GM21390 (cell line): ENCODE measurements at regions not wholly inside any gene's neighbourhood (a gene's known extent, or its start where the extent isn't known, plus 50 kb on each side); places are given as distances from the start of the nearest gene placed in this dataset.

Experiments
- ATAC-seq: cut with Tn5 transposase; IDR thresholded peaks from one replicate; pipeline ENCODE4 v1.9.1; 2021; ENCODE audit not compliant: unreplicated experiment

GRCh38 chr6:95071464-95071863 is 505.9 kb upstream of the MANEA start:
- no peak for ATAC-seq

- no peak for ATAC-seq
Observed at GRCh38 chr6:95078457-95078856, 498.9 kb upstream of the MANEA start.

- ATAC-seq: no peak
Observed at GRCh38 chr6:95081231-95081630, 496.1 kb upstream of the MANEA start.

GRCh38 chr6:95081949-95082348 is 495.4 kb upstream of the MANEA start:
- no peak for ATAC-seq

- ATAC-seq: no peak
Observed at GRCh38 chr6:95083506-95083905, 493.8 kb upstream of the MANEA start.

GRCh38 chr6:95084867-95085266 is 492.5 kb upstream of the MANEA start:
- ATAC-seq: no peak

GRCh38 chr6:95087394-95088097 is 489.8 kb upstream of the MANEA start:
- no peak for ATAC-seq

- ATAC-seq: peak; percentile 91
Observed at GRCh38 chr6:95091823-95092436, 485.4 kb upstream of the MANEA start.

- ATAC-seq: no peak
Observed at GRCh38 chr6:95093154-95093553, 484.2 kb upstream of the MANEA start.

- ATAC-seq: no peak
Observed at GRCh38 chr6:95094751-95095663, 482.3 kb upstream of the MANEA start.

- ATAC-seq: no peak
Observed at GRCh38 chr6:95095855-95096254, 481.5 kb upstream of the MANEA start.

GRCh38 chr6:95099410-95099809 is 477.9 kb upstream of the MANEA start:
- ATAC-seq: no peak

- no peak for ATAC-seq
Observed at GRCh38 chr6:95109212-95109611, 468.1 kb upstream of the MANEA start.

GRCh38 chr6:95110767-95111166 is 466.6 kb upstream of the MANEA start:
- no peak for ATAC-seq

- ATAC-seq: no peak
Observed at GRCh38 chr6:95117236-95117635, 460.1 kb upstream of the MANEA start.

- ATAC-seq: no peak
Observed at GRCh38 chr6:95119927-95120326, 457.4 kb upstream of the MANEA start.

GRCh38 chr6:95120984-95121383 is 456.4 kb upstream of the MANEA start:
- no peak for ATAC-seq

- no peak for ATAC-seq
Observed at GRCh38 chr6:95127261-95127660, 450.1 kb upstream of the MANEA start.

- no peak for ATAC-seq
Observed at GRCh38 chr6:95128439-95128838, 448.9 kb upstream of the MANEA start.

- ATAC-seq: no peak
Observed at GRCh38 chr6:95128947-95129346, 448.4 kb upstream of the MANEA start.

- ATAC-seq: no peak
Observed at GRCh38 chr6:95133578-95133977, 443.8 kb upstream of the MANEA start.

- no peak for ATAC-seq
Observed at GRCh38 chr6:95135182-95135581, 442.2 kb upstream of the MANEA start.
